Mononuclear cell (primary cell): ENCODE measurements at regions not wholly inside any gene's neighbourhood (a gene's known extent, or its start where the extent isn't known, plus 50 kb on each side); places are given as distances from the start of the nearest gene placed in this dataset.

ENCODE experiments used
- H3K27me3 ChIP-seq: 2 replicates; pipeline ENCODE4 v1.6.0; 2011; ENCODE audit warnings: low read length, control low read depth; ENCODE audit not compliant: insufficient read depth
- H3K4me1 ChIP-seq: 2 replicates; pipeline ENCODE4 v1.5.1; 2011; ENCODE audit warnings: mild to moderate bottlenecking, low read length, control low read depth; ENCODE audit not compliant: insufficient read depth
- H3K4me3 ChIP-seq: 2 replicates; pipeline ENCODE4 v1.5.1; 2011; ENCODE audit warnings: mild to moderate bottlenecking, low read length, moderate library complexity
- H3K9me3 ChIP-seq: 2 replicates; pipeline ENCODE4 v1.5.1; 2011; ENCODE audit warnings: low read depth, mild to moderate bottlenecking, control low read depth, low read length

- H3K4me3 ChIP-seq, result no peak overlapping the region
- no peaks in the 10 kb centered on the region for H3K27me3 ChIP-seq
- no peaks in the 10 kb centered on the region for H3K9me3 ChIP-seq
- H3K4me1 ChIP-seq, result no peaks in the 10 kb centered on the region
These were observed 81.9 kb upstream of the AKT3 start for GRCh38 chr1:243931957-243932356.

GRCh38 chr1:243930822-243931671 lies 81.0 kb upstream of the AKT3 start:
- Histone ChIP-seq H3K9me3 (no peaks in the 10 kb centered on the region), H3K4me3 (no peak overlapping the region)

GRCh38 chr1:243927381-243927780 lies 77.3 kb upstream of the AKT3 start:
- Histone ChIP-seq H3K9me3 (no peaks in the 10 kb centered on the region), H3K27me3 (no peaks in the 10 kb centered on the region), H3K4me3 (no peak overlapping the region), H3K4me1 (peaks cover 23% of the 10 kb centered on the region)

More at GRCh38 chr1:243930822-243931671, 81.0 kb upstream of the AKT3 start:
- H3K4me1 ChIP-seq, result no peaks in the 10 kb centered on the region
- no peaks in the 10 kb centered on the region for H3K27me3 ChIP-seq

- H3K4me1 ChIP-seq, result peaks cover 23% of the 10 kb centered on the region
- H3K4me3 ChIP-seq, result no peak overlapping the region
- H3K27me3 ChIP-seq, result no peaks in the 10 kb centered on the region
- no peaks in the 10 kb centered on the region for H3K9me3 ChIP-seq
These were observed 76.8 kb upstream of the AKT3 start for GRCh38 chr1:243926803-243927245.

GRCh38 chr1:243926299-243926698 lies 76.3 kb upstream of the AKT3 start:
- Histone ChIP-seq H3K9me3 (no peaks in the 10 kb centered on the region), H3K27me3 (no peaks in the 10 kb centered on the region), H3K4me3 (no peak overlapping the region), H3K4me1 (peaks cover 23% of the 10 kb centered on the region)

- peaks cover 23% of the 10 kb centered on the region for H3K4me1 ChIP-seq
- H3K27me3 ChIP-seq, result peaks cover 3% of the 10 kb centered on the region
- H3K9me3 ChIP-seq, result no peaks in the 10 kb centered on the region
- no peak overlapping the region for H3K4me3 ChIP-seq
These were observed 74.7 kb upstream of the AKT3 start for GRCh38 chr1:243924588-243925349.

- Histone ChIP-seq H3K9me3 (no peaks in the 10 kb centered on the region), H3K4me3 (no peak overlapping the region), H3K4me1 (peaks cover 23% of the 10 kb centered on the region), H3K27me3 (peaks cover 3% of the 10 kb centered on the region)
These were observed 74.1 kb upstream of the AKT3 start for GRCh38 chr1:243924188-243924587.

GRCh38 chr1:243923292-243924171 lies 73.5 kb upstream of the AKT3 start:
- peaks cover 6% of the 10 kb centered on the region for H3K27me3 ChIP-seq
- no peak overlapping the region for H3K4me3 ChIP-seq
- H3K9me3 ChIP-seq, result no peaks in the 10 kb centered on the region
- H3K4me1 ChIP-seq, result peaks cover 23% of the 10 kb centered on the region

DNA sequence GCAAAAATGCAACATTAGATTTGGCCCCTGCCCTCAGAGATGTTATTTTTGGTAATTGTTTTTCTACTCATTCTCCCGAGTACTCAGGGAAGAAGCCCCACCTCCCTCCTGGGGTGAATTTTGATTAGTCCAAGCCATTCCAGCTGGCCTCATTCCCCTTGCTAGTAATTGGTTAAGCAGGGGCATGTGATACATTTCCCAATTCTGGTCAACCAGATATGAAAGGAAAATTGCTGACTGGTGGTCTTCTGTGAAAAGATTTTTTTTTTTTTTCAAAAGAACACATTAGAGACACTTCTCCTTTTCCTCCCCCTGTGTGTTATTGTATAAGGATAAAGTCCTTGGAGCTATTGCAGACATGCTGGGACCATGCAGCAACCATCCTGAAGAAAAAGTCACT lies 71.1 kb upstream of the AKT3 start:
- Histone ChIP-seq H3K9me3 (no peaks in the 10 kb centered on the region), H3K4me3 (no peak overlapping the region)

DNA sequence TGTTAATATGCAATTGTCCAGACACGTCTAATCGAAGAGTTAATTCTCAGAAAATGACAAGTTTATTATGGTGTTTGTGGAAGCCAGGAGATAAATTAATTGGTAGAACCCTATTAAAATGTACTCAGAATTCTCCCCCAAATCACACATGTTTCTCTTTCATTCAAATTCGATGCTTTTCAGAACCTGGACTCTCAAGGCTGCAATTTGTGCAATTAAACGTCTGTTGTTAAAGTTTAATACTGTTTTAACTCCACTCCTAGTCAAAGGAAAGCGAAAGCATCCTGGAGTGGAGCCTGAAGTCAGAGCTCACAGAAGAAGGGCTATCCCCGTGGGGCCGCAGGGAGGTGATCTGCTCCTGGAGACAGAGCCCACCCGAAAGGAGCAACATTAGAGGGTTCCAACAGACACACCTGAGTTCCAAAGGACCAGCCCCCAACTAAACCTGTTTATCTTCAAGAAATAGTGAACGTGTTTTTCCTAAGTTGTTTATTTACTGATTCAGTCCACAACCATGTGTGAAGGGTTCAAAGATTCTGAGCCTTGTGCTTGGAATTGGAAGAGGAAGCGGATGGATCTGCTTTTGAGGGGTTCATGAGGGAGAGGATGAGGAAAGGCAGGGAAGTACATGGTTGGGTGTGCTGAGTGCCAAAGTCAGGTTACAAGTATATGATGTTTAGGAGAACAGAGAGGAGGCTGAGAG lies 68.0 kb upstream of the AKT3 start:
- H3K27me3 ChIP-seq, result peaks cover 40% of the 10 kb centered on the region
- no peaks in the 10 kb centered on the region for H3K9me3 ChIP-seq
- H3K4me3 ChIP-seq, result peak overlapping the region; percentile 33
- peaks cover 19% of the 10 kb centered on the region for H3K4me1 ChIP-seq

More for the DNA sequence above, 71.1 kb upstream of the AKT3 start:
- Histone ChIP-seq H3K27me3 (peaks cover 30% of the 10 kb centered on the region), H3K4me1 (peaks cover 39% of the 10 kb centered on the region)

DNA sequence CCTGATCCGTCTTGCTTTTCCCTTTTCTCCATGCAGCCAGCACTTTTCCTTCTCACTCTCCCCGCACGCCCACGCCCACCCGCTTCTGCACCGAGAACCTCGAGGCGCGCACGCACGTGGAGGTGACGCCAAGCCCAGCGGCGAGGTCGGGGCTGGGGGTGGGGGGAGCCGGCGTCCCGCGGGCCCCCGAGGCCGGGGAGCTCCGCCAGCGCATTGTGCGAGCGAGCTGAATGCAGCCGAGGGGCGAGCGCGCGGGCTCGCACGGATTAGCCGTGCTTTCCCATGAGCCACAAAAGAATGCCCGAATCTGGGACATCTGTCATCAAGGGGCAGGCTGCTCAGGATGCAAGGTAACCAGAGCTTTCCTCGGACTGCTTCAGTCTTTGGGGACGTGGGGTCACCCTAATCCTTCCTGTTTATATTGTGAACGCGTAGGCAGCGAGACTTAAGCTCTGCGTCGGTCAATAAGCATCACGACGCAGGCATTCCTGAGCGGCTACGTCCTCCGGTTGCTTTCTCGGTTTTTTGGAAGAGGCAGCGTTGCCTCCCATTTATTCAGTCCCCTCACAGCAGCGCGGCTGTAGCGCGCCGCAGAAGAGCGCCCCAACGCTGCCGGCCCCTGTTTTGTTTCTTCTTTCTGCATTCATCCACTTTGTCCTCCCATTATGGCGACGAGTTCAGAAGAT lies 67.3 kb upstream of the AKT3 start:
- H3K9me3 ChIP-seq, result no peaks in the 10 kb centered on the region
- peak overlapping the region; percentile 33 for H3K4me3 ChIP-seq
- peaks cover 40% of the 10 kb centered on the region for H3K27me3 ChIP-seq
- H3K4me1 ChIP-seq, result peaks cover 16% of the 10 kb centered on the region

DNA sequence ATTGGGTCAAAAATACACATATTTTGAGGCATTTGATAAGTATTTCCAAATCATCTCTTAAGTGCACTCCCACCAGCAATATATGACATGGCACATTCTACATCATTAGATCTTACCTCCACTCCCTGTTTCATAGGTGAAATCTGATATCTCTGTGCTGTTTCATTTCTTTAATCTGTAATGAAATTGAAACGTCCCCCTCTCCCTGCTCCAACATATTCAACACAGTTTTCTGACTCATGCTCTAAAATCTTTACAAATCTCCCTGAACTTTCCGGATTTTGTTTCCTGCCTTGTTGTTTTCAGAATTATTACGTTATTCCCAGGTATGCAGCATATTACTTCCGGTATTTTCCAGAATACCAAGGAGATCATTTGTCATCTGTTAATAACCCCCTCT lies 66.1 kb upstream of the AKT3 start:
- no peak overlapping the region for H3K4me3 ChIP-seq
- H3K4me1 ChIP-seq, result peaks cover 16% of the 10 kb centered on the region
- H3K9me3 ChIP-seq, result no peaks in the 10 kb centered on the region
- peaks cover 40% of the 10 kb centered on the region for H3K27me3 ChIP-seq

DNA sequence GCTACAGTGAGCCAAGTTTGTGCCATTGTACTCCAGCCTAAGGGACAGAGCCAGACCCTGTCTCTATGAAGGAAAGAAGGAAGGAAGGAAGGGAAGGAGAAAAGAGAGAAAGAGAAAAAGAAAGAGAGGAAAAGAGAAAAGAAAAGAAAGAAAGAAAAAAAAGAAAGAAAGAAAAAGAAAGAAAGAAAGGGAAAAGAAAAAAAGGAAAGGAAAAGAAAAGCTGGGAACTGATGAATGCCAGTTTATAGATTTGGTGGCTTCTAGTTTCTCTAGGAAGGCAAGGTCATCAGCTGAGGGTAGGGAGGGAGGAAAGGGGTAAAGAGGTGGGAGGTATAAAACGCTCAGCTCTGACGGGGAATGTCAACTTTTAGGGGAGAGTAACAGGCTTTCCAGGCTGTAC lies 62.3 kb upstream of the AKT3 start:
- Histone ChIP-seq H3K27me3 (peaks cover 23% of the 10 kb centered on the region), H3K4me1 (peaks cover 10% of the 10 kb centered on the region), H3K4me3 (no peak overlapping the region), H3K9me3 (no peaks in the 10 kb centered on the region)

DNA sequence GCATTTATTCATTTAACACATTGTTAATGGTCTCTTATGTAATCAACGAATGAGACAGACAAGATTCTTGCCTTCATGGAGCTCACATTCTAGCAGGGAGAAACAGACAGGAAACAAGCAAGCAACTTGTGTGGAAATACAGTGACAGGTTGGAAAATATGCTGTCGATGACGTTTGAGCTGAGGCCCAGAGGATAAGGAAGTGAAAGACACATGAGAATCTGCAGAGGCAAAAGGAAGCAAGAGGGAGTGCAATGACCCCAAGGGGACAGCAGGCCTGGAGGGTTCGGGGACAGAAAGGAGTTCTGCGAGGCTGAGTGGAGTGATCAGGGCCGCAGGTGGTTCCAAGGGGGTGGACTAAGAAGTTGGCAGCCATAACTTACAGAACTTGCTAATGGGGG lies 60.6 kb upstream of the AKT3 start:
- H3K4me3 ChIP-seq, result no peak overlapping the region
- H3K27me3 ChIP-seq, result peaks cover 5% of the 10 kb centered on the region
- H3K9me3 ChIP-seq, result no peaks in the 10 kb centered on the region
- H3K4me1 ChIP-seq, result no peaks in the 10 kb centered on the region
